ENCODE measurements at regions not wholly inside any gene's neighbourhood (a gene's known extent, or its start where the extent isn't known, plus 50 kb on each side); places are given as distances from the start of the nearest gene placed in this dataset.
"Not testable (repeated sequence)": the region's sequence is repeated elsewhere in the genome, so short reads cannot be mapped to it uniquely, and the experiment has no call there.

DNA sequence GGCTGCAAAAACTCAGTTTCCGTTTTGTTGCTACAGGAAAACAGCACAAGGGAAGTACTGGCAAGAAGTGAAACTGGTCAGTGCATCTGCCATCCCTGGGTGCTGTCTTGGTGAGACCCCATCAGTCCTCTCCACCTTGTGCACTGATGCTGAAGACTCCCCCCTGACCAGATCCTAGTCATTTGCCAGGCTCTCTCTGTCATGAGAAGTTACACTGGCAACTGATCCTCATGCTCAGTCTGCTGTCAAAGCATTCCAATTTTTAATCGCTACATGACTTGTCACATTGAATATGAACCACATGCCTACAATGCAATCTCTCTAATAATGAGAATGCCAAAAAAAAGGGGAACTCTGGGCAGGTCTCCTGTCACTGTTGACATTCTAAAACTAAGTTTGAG lies 296.5 kb downstream of the ZIC1 start:
- no peak overlapping the region for H3K27ac ChIP-seq (replicated peaks in 1 of 4)
- H3K9me3 ChIP-seq: no peaks in the 10 kb centered on the region

GRCh38 chr3:147710753-147711152 lies 301.6 kb downstream of the ZIC1 start:
- H3K27ac ChIP-seq (replicated peaks in 1 of 4); intact Hi-C loops (cut with DNase I); H3K9me3 ChIP-seq; H3K4me3 ChIP-seq; H3K36me3 ChIP-seq; H3K27me3 ChIP-seq; DNase-seq (ENCODE audit: extremely low spot score): not testable (repeated sequence)
- WGBS: 0% methylated on average over 1 of the region's 1 CpG
- peaks cover 0 to 16% (median 10%) of the 10 kb centered on the region in 4 donors for H3K4me1 ChIP-seq

More for the DNA sequence above, 296.5 kb downstream of the ZIC1 start:
- TF ChIP-seq POLR2A (IDR thresholded peaks at IDR 0.05; ENCODE audit: low read depth) (no peak), POLR2AphosphoS5 (IDR thresholded peaks at IDR 0.05) (no peak), EP300 (IDR thresholded peaks at IDR 0.05) (no peak)
- TF ChIP-seq, protein P1, sequence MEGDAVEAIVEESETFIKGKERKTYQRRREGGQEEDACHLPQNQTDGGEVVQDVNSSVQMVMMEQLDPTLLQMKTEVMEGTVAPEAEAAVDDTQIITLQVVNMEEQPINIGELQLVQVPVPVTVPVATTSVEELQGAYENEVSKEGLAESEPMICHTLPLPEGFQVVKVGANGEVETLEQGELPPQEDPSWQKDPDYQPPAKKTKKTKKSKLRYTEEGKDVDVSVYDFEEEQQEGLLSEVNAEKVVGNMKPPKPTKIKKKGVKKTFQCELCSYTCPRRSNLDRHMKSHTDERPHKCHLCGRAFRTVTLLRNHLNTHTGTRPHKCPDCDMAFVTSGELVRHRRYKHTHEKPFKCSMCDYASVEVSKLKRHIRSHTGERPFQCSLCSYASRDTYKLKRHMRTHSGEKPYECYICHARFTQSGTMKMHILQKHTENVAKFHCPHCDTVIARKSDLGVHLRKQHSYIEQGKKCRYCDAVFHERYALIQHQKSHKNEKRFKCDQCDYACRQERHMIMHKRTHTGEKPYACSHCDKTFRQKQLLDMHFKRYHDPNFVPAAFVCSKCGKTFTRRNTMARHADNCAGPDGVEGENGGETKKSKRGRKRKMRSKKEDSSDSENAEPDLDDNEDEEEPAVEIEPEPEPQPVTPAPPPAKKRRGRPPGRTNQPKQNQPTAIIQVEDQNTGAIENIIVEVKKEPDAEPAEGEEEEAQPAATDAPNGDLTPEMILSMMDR (IDR thresholded peaks at IDR 0.05): no peak
- H3K4me3 ChIP-seq: no peak overlapping the region
- H3K4me1 ChIP-seq: peaks cover 5 to 13% (median 6%) of the 10 kb centered on the region in 4 donors
- H3K36me3 ChIP-seq: no peaks in the 10 kb centered on the region
- intact Hi-C loops (cut with DNase I): no loop called here
- no peak for DNase-seq (ENCODE audit: extremely low spot score)
- WGBS: 73% methylated on average over 2 of the region's 2 CpGs
- no peaks in the 10 kb centered on the region for H3K27me3 ChIP-seq

- Histone ChIP-seq H3K9me3 (no peaks in the 10 kb centered on the region), H3K36me3 (no peaks in the 10 kb centered on the region), H3K27ac (replicated peaks in 1 of 4) (no peak overlapping the region), H3K4me3 (no peak overlapping the region), H3K4me1 (peaks cover 0 to 16% (median 10%) of the 10 kb centered on the region in 4 donors), H3K27me3 (no peaks in the 10 kb centered on the region)
- WGBS: 80% methylated on average over 3 of the region's 5 CpGs
- TF ChIP-seq EP300 (IDR thresholded peaks at IDR 0.05): no peak
- TF ChIP-seq, protein P1 (IDR thresholded peaks at IDR 0.05): no peak
- no peak for TF ChIP-seq POLR2AphosphoS5 (IDR thresholded peaks at IDR 0.05)
- no peak for TF ChIP-seq POLR2A (IDR thresholded peaks at IDR 0.05; ENCODE audit: low read depth)
- intact Hi-C loops (cut with DNase I): no loop called here
- DNase-seq (ENCODE audit: extremely low spot score): no peak
These were observed 303.2 kb downstream of the ZIC1 start for GRCh38 chr3:147712357-147712756.

- intact Hi-C loops (cut with DNase I); H3K9me3 ChIP-seq; DNase-seq (ENCODE audit: extremely low spot score); H3K27me3 ChIP-seq; H3K27ac ChIP-seq (replicated peaks in 1 of 4); H3K4me3 ChIP-seq; H3K36me3 ChIP-seq: not testable (repeated sequence)
- H3K4me1 ChIP-seq: peaks cover 0 to 16% (median 10%) of the 10 kb centered on the region in 4 donors
- WGBS: 56% methylated on average over 5 of the region's 5 CpGs
These were observed 303.6 kb downstream of the ZIC1 start for GRCh38 chr3:147712758-147713157.

DNA sequence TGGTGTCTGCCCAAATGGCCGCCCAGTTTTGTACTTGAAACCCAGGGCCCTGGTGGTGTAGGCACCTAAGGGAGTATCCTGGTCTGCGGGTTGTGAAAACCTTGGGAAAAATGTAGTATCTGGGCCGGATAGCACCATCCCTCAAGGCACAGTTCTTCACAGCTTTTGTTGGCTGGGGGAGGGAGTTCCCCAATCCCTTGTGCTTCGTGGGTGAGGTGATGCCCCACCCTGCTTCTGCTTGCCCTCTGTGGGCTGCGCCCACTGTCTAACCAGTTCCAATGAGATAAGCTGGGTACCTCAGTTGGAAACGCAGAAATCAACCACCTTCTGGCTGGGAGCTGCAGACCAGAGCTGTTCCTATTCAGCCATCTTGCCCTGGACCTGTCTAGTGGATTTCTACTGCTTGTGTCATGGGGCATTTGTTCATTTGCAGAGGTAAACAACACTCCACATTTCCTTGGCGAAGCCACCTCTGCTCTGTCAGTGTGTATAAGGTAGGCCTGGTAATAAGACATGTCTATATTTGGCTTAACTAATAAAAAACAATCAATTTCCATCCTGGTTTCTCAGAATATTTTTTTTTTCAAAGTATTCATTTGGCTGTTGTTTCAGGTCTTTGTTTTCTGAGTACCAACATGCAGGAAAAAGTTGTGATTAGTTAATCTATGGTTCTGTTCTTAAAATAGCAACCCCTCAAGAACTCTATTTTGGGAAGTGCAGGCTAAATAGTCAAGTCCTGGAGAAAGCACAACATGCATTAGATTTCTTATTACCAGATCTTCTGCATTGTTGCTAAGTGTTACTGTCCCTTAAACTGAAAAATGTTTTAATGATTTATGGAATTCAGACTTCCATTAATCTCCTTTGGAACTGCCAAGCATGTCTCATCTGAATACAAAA lies 304.3 kb downstream of the ZIC1 start:
- no peak overlapping the region for H3K4me3 ChIP-seq
- TF ChIP-seq EP300 (IDR thresholded peaks at IDR 0.05) (no peak), POLR2AphosphoS5 (IDR thresholded peaks at IDR 0.05) (no peak), POLR2A (IDR thresholded peaks at IDR 0.05; ENCODE audit: low read depth) (no peak)
- TF ChIP-seq, protein P1 (IDR thresholded peaks at IDR 0.05): no peak
- no peak for DNase-seq (ENCODE audit: extremely low spot score)
- H3K4me1 ChIP-seq: peaks cover 0 to 16% (median 10%) of the 10 kb centered on the region in 4 donors
- no peaks in the 10 kb centered on the region for H3K36me3 ChIP-seq
- no peaks in the 10 kb centered on the region for H3K27me3 ChIP-seq
- intact Hi-C loops (cut with DNase I): no loop called here
- H3K9me3 ChIP-seq: no peaks in the 10 kb centered on the region
- WGBS: 84% methylated on average over 5 of the region's 7 CpGs
- H3K27ac ChIP-seq (replicated peaks in 1 of 4): no peak overlapping the region
